RCC 7860 (cell line): ENCODE measurements at regions not wholly inside any gene's neighbourhood (a gene's known extent, or its start where the extent isn't known, plus 50 kb on each side); places are given as distances from the start of the nearest gene placed in this dataset.
"Not testable (repeated sequence)": the region's sequence is repeated elsewhere in the genome, so short reads cannot be mapped to it uniquely, and the experiment has no call there.

Source experiments
- DNase-seq: peaks from one replicate; pipeline ENCODE4 v3.0.0-alpha.2; 2015; ENCODE audit warnings: low spot score
- FAIRE-seq: peaks from 2 replicates; lab custom pipeline; 2012; peaks lifted over from hg19 to GRCh38; lab: Jason Lieb, UNC

GRCh38 chr5:121055586-121055985, 591.5 kb downstream of the PRR16 start:
- FAIRE-seq: no peak
- no peak for DNase-seq

- not testable (repeated sequence) for FAIRE-seq, DNase-seq
Measured at GRCh38 chr5:121064241-121064640, 600.1 kb downstream of the PRR16 start.

GRCh38 chr5:121086671-121087070, 622.6 kb downstream of the PRR16 start:
- DNase-seq (no peak), FAIRE-seq (no peak)

GRCh38 chr5:121087560-121087959, 623.5 kb downstream of the PRR16 start:
- DNase-seq (no peak), FAIRE-seq (no peak)

- no peak for FAIRE-seq
- DNase-seq: no peak
Measured at GRCh38 chr5:121088341-121088740, 624.2 kb downstream of the PRR16 start.

GRCh38 chr5:121090822-121091221, 626.7 kb downstream of the PRR16 start:
- DNase-seq (no peak), FAIRE-seq (no peak)

GRCh38 chr5:121100931-121101330, 636.8 kb downstream of the PRR16 start:
- FAIRE-seq: no peak
- no peak for DNase-seq

- no peak for FAIRE-seq
- no peak for DNase-seq
Measured at GRCh38 chr5:121105921-121106320, 641.8 kb downstream of the PRR16 start.

- FAIRE-seq, DNase-seq: not testable (repeated sequence)
Measured at GRCh38 chr5:121106721-121107690, 642.9 kb downstream of the PRR16 start.

GRCh38 chr5:121108725-121109124, 644.6 kb downstream of the PRR16 start:
- FAIRE-seq (no peak), DNase-seq (no peak)

GRCh38 chr5:121109817-121110216, 645.7 kb downstream of the PRR16 start:
- DNase-seq (no peak), FAIRE-seq (no peak)

GRCh38 chr5:121121786-121122185, 657.7 kb downstream of the PRR16 start:
- no peak for DNase-seq
- no peak for FAIRE-seq

- DNase-seq: no peak
- no peak for FAIRE-seq
Measured at GRCh38 chr5:121138495-121138907, 674.4 kb downstream of the PRR16 start.

- DNase-seq: no peak
- FAIRE-seq: no peak
Measured at GRCh38 chr5:121138952-121139351, 674.9 kb downstream of the PRR16 start.

- no peak for FAIRE-seq
- no peak for DNase-seq
Measured at GRCh38 chr5:121144764-121145163, 680.7 kb downstream of the PRR16 start.

- FAIRE-seq: no peak
- DNase-seq: no peak
Measured at GRCh38 chr5:121151534-121151933, 687.4 kb downstream of the PRR16 start.

- no peak for FAIRE-seq
- no peak for DNase-seq
Measured at GRCh38 chr5:121152411-121152810, 688.3 kb downstream of the PRR16 start.

GRCh38 chr5:121156565-121156964, 692.5 kb downstream of the PRR16 start:
- no peak for FAIRE-seq
- DNase-seq: no peak

GRCh38 chr5:121158451-121158850, 693.2 kb upstream of the FTMT start:
- DNase-seq: no peak
- FAIRE-seq: no peak

- FAIRE-seq (no peak), DNase-seq (no peak)
Measured at GRCh38 chr5:121160591-121160990, 691.1 kb upstream of the FTMT start.

GRCh38 chr5:121164632-121165031, 687.0 kb upstream of the FTMT start:
- DNase-seq (no peak), FAIRE-seq (no peak)

GRCh38 chr5:121171361-121171760, 680.3 kb upstream of the FTMT start:
- DNase-seq (no peak), FAIRE-seq (no peak)
